ENCODE measurements at regions not wholly inside any gene's neighbourhood (a gene's known extent, or its start where the extent isn't known, plus 50 kb on each side); places are given as distances from the start of the nearest gene placed in this dataset.

DNA sequence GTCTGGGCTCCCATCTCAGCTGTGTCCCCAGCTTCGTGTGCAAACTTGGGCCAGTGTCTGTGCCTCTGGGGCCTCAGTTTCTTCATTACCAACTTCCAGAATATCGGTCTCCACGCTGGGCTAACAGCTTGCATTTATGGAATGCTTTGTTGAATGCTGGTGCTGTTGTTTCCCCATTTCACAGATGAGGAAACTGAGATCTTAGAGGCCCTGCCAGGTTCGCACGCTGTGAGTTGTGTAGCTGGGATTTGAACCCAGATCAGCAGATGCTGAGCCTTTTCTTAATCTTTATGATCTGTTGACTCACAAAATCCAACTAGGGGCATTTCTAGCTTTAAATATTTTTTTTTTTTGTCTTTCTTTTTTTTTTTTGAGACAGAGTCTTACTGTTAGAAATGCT lies 101.5 kb upstream of the STX18 start:
- WGBS (ENCODE audit: insufficient coverage), result 71% methylated on average over 1 of the region's 5 CpGs

DNA sequence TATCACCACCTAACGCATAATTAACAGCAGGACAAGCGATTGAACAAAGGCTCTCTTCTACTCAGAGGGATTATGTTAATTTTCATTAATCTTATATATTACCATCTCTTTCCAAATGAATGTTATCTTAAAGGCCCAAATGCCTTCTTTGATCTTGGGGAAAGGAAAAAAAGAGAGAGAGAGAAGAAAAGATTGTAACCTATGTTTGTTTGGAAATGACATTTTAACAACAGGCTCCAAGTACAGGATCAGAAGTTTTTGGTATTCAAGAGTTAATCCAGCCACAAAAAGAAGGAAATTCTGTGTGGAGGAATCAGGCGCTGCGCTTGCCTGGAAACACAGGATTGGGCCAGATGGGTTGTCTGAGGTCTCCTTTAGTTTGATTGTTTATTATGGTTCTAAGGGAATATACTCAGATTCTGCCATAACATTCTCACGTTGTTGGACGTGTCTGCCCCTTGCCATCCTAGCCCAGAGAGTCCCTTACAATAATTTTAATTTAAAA lies 100.7 kb upstream of the STX18 start:
- H3K4me3 ChIP-seq (ENCODE audit: low read length), result no peak overlapping the region
- H3K27ac ChIP-seq (ENCODE audit: low read length), result no peak overlapping the region
- no peaks in the 10 kb centered on the region for H3K36me3 ChIP-seq (ENCODE audit: control insufficient read depth, insufficient read depth, low read length)
- no peak for DNase-seq
- 80% methylated on average over 1 of the region's 6 CpGs for WGBS (ENCODE audit: insufficient coverage)
- H3K27me3 ChIP-seq (ENCODE audit: control insufficient read depth, insufficient read depth, low read length), result peaks cover 6% of the 10 kb centered on the region
- no peaks in the 10 kb centered on the region for H3K9me3 ChIP-seq (replicated peaks; ENCODE audit: control insufficient read depth, low read depth, low read length)
- H3K4me1 ChIP-seq (ENCODE audit: control insufficient read depth, insufficient read depth, low read length), result peaks cover 3% of the 10 kb centered on the region

More for the DNA sequence above, 101.5 kb upstream of the STX18 start:
- no peaks in the 10 kb centered on the region for H3K9me3 ChIP-seq (replicated peaks; ENCODE audit: control insufficient read depth, low read depth, low read length)
- DNase-seq, result no peak
- peaks cover 3% of the 10 kb centered on the region for H3K4me1 ChIP-seq (ENCODE audit: control insufficient read depth, insufficient read depth, low read length)
- peaks cover 6% of the 10 kb centered on the region for H3K27me3 ChIP-seq (ENCODE audit: control insufficient read depth, insufficient read depth, low read length)
- H3K27ac ChIP-seq (ENCODE audit: low read length), result no peak overlapping the region
- no peaks in the 10 kb centered on the region for H3K36me3 ChIP-seq (ENCODE audit: control insufficient read depth, insufficient read depth, low read length)
- H3K4me3 ChIP-seq (ENCODE audit: low read length), result no peak overlapping the region

DNA sequence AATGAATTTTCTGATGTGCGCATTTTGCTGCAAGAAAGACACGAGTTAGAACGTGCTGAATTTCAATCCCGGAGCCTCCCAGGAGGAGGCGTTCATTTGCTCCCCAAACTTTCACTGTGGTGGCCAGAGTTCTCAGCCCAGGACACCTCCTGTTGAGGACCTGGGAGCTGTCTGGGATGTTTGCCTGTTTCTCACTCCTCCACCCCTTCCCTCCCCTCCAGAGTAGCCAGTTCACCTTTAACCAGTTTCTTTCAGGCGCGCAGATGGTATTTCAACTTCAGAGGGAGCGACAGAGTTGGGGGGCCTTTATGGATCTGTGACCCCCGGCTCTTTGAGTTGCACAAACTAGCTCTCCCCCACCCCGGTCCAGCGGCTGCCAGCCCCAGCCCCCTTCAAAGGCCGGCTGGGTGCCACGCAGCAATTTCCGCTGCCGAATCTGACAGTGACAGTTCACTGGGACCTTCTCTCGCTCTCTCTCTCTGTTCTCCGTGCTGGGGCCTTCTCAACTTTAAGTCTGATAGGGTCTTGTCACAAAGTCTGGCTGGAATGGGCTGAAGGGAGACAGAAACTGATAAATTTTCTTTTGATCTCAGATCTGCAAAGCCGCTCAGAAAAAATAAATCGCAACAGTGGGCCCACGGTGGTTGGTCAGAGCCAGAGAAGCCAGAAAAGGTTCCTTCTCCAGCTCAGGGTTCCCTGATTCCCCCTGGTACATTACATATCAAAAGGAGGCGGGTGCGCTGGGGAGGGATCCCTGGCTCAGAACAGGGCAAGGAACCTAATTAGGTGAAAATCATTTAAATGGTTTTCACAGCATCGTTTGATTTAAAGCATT lies 100.0 kb upstream of the STX18 start:
- H3K4me1 ChIP-seq (ENCODE audit: control insufficient read depth, insufficient read depth, low read length), result peaks cover 3% of the 10 kb centered on the region
- WGBS (ENCODE audit: insufficient coverage), result 60% methylated on average over 15 of the region's 23 CpGs
- no peak overlapping the region for H3K27ac ChIP-seq (ENCODE audit: low read length)
- no peaks in the 10 kb centered on the region for H3K9me3 ChIP-seq (replicated peaks; ENCODE audit: control insufficient read depth, low read depth, low read length)
- H3K27me3 ChIP-seq (ENCODE audit: control insufficient read depth, insufficient read depth, low read length), result peaks cover 6% of the 10 kb centered on the region
- no peak overlapping the region for H3K4me3 ChIP-seq (ENCODE audit: low read length)
- DNase-seq, result no peak
- H3K36me3 ChIP-seq (ENCODE audit: control insufficient read depth, insufficient read depth, low read length), result no peaks in the 10 kb centered on the region

- Histone ChIP-seq H3K36me3 (ENCODE audit: control insufficient read depth, insufficient read depth, low read length) (no peaks in the 10 kb centered on the region), H3K4me3 (ENCODE audit: low read length) (no peak overlapping the region), H3K27ac (ENCODE audit: low read length) (no peak overlapping the region), H3K4me1 (ENCODE audit: control insufficient read depth, insufficient read depth, low read length) (peaks cover 3% of the 10 kb centered on the region), H3K9me3 (replicated peaks; ENCODE audit: control insufficient read depth, low read depth, low read length) (no peaks in the 10 kb centered on the region), H3K27me3 (ENCODE audit: control insufficient read depth, insufficient read depth, low read length) (peaks cover 6% of the 10 kb centered on the region)
- 54% methylated on average over 6 of the region's 8 CpGs for WGBS (ENCODE audit: insufficient coverage)
- DNase-seq, result no peak
These were observed 99.4 kb upstream of the STX18 start for GRCh38 chr4:4641254-4641653.

- H3K27ac ChIP-seq (ENCODE audit: low read length), result no peak overlapping the region
These were observed 98.8 kb upstream of the STX18 start for GRCh38 chr4:4640692-4641091.

DNA sequence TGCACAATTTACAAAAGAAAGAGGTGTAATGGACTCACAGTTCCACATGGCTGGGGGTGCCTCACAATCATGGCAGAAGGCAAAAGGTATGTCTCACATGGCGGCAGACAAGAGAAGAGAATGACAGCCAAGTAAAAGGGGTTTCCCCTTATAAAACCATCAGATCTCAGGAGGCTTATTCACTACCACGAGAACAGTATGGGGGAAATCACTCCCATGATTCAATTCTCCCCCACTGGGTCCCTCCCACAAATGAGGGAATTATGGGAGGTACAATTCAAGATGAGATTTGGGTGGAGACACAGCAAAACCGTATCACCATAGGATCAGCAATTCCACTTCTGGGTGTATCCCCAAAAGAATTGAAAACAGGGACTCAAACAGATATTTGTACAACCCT lies 97.5 kb upstream of the STX18 start:
- H3K27ac ChIP-seq (ENCODE audit: low read length), result no peak overlapping the region
- no peaks in the 10 kb centered on the region for H3K36me3 ChIP-seq (ENCODE audit: control insufficient read depth, insufficient read depth, low read length)
- H3K9me3 ChIP-seq (replicated peaks; ENCODE audit: control insufficient read depth, low read depth, low read length), result no peaks in the 10 kb centered on the region
- WGBS (ENCODE audit: insufficient coverage), result no CpG with 5 or more reads among the region's 3 CpGs
- no peak overlapping the region for H3K4me3 ChIP-seq (ENCODE audit: low read length)
- DNase-seq, result no peak
- peaks cover 6% of the 10 kb centered on the region for H3K27me3 ChIP-seq (ENCODE audit: control insufficient read depth, insufficient read depth, low read length)
- H3K4me1 ChIP-seq (ENCODE audit: control insufficient read depth, insufficient read depth, low read length), result peaks cover 3% of the 10 kb centered on the region

More at GRCh38 chr4:4640692-4641091, 98.8 kb upstream of the STX18 start:
- Histone ChIP-seq H3K36me3 (ENCODE audit: control insufficient read depth, insufficient read depth, low read length) (no peaks in the 10 kb centered on the region), H3K4me1 (ENCODE audit: control insufficient read depth, insufficient read depth, low read length) (peaks cover 3% of the 10 kb centered on the region), H3K27me3 (ENCODE audit: control insufficient read depth, insufficient read depth, low read length) (peaks cover 6% of the 10 kb centered on the region), H3K4me3 (ENCODE audit: low read length) (no peak overlapping the region), H3K9me3 (replicated peaks; ENCODE audit: control insufficient read depth, low read depth, low read length) (no peaks in the 10 kb centered on the region)
- WGBS (ENCODE audit: insufficient coverage), result 38% methylated on average over 5 of the region's 10 CpGs
- no peak for DNase-seq

- H3K4me1 ChIP-seq (ENCODE audit: control insufficient read depth, insufficient read depth, low read length), result peaks cover 3% of the 10 kb centered on the region
- DNase-seq, result no peak
- no peak overlapping the region for H3K4me3 ChIP-seq (ENCODE audit: low read length)
- no peaks in the 10 kb centered on the region for H3K9me3 ChIP-seq (replicated peaks; ENCODE audit: control insufficient read depth, low read depth, low read length)
- no peak overlapping the region for H3K27ac ChIP-seq (ENCODE audit: low read length)
- 92% methylated on average over 5 of the region's 5 CpGs for WGBS (ENCODE audit: insufficient coverage)
- H3K27me3 ChIP-seq (ENCODE audit: control insufficient read depth, insufficient read depth, low read length), result peaks cover 6% of the 10 kb centered on the region
- no peaks in the 10 kb centered on the region for H3K36me3 ChIP-seq (ENCODE audit: control insufficient read depth, insufficient read depth, low read length)
These were observed 95.9 kb upstream of the STX18 start for GRCh38 chr4:4637710-4638109.

DNA sequence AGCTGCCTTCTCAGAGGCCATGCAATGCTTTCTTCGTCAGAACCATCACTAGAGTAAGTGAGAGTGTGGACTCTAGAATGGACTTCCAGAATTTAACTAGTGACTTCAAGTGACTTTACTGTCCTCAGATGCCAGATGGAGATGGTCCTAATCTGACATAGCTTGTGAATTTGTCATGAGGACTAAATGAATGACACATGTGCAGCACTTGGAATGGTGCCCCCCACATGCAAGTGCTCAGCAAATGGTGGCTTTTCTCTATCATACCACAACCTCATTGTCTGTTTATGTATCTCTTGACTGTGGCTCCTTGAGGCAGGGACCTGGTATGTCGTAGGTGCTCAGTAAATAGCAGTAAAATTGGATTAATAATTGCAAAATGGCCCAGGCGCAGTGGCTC lies 91.6 kb upstream of the STX18 start:
- Histone ChIP-seq H3K36me3 (ENCODE audit: control insufficient read depth, insufficient read depth, low read length) (no peaks in the 10 kb centered on the region), H3K27ac (ENCODE audit: low read length) (no peak overlapping the region), H3K4me1 (ENCODE audit: control insufficient read depth, insufficient read depth, low read length) (no peaks in the 10 kb centered on the region), H3K9me3 (replicated peaks; ENCODE audit: control insufficient read depth, low read depth, low read length) (no peaks in the 10 kb centered on the region), H3K27me3 (ENCODE audit: control insufficient read depth, insufficient read depth, low read length) (no peaks in the 10 kb centered on the region), H3K4me3 (ENCODE audit: low read length) (no peak overlapping the region)
- 100% methylated on average over 2 of the region's 3 CpGs for WGBS (ENCODE audit: insufficient coverage)
- no peak for DNase-seq

- Histone ChIP-seq H3K36me3 (ENCODE audit: control insufficient read depth, insufficient read depth, low read length) (no peaks in the 10 kb centered on the region), H3K27ac (ENCODE audit: low read length) (no peak overlapping the region), H3K9me3 (replicated peaks; ENCODE audit: control insufficient read depth, low read depth, low read length) (no peaks in the 10 kb centered on the region), H3K4me3 (ENCODE audit: low read length) (no peak overlapping the region), H3K27me3 (ENCODE audit: control insufficient read depth, insufficient read depth, low read length) (no peaks in the 10 kb centered on the region), H3K4me1 (ENCODE audit: control insufficient read depth, insufficient read depth, low read length) (no peaks in the 10 kb centered on the region)
- no peak for DNase-seq
These were observed 89.3 kb upstream of the STX18 start for GRCh38 chr4:4631150-4631549.

DNA sequence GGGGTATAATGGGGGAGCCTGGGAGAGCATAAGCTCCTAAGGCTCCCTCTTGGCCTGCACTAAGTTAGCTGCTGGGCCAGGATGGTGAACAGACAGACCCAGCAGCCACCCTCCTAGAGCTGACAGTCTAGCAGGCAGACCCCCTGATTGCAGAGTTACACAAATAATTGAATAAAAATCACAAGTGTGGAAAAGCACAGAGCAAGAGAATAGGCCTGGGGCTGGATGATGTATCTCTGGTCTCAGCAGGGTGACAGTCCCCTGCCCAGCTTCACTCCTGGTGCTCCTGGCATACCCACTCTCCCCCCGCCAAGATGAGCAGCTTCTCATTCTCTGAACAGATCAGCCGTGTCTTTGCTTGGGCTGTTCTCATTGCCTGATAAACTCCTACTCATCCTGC lies 86.1 kb upstream of the STX18 start:
- no peak for DNase-seq
- Histone ChIP-seq H3K4me3 (ENCODE audit: low read length) (no peak overlapping the region), H3K9me3 (replicated peaks; ENCODE audit: control insufficient read depth, low read depth, low read length) (no peaks in the 10 kb centered on the region), H3K27me3 (ENCODE audit: control insufficient read depth, insufficient read depth, low read length) (no peaks in the 10 kb centered on the region), H3K4me1 (ENCODE audit: control insufficient read depth, insufficient read depth, low read length) (no peaks in the 10 kb centered on the region), H3K27ac (ENCODE audit: low read length) (no peak overlapping the region), H3K36me3 (ENCODE audit: control insufficient read depth, insufficient read depth, low read length) (no peaks in the 10 kb centered on the region)
- WGBS (ENCODE audit: insufficient coverage), result 84% methylated on average over 2 of the region's 2 CpGs
